ENCODE measurements at regions not wholly inside any gene's neighbourhood (a gene's known extent, or its start where the extent isn't known, plus 50 kb on each side); places are given as distances from the start of the nearest gene placed in this dataset.

DNA sequence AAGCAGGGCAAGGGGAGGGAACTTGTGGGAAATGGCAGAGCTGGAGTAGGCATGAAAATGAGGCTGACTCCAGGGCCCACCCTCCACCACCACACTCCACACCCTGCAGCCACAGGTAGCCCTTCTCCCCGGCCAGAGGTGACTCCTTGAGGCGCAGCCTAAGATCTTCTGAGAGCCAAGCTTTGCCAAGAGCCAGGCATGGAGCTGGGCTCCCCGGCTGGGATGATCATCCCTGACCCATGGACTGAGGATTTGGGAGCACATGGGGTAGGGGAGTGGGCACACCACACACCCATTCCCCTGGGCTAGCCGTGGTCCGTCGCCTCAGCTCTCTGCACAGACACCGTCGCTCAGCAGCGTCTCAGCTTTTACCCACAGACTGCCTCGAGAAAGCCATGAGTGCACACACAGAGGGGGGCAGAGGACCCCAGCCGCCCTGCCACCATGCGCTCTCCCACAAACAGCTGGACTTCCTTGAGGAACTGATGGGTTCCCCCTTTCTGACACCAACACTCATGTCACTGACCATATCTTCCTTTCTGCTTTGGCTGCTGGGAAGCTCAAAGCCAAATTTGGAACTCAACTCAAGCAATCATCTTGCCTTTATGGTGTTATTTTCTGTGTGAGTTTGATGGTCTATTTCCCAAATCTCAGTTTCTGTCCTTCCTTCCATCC, 123.6 kb upstream of the RUNX3 start:
- no peak overlapping the region for H3K4me3 Mint-ChIP-seq
- no peaks in the 10 kb centered on the region for H3K36me3 Mint-ChIP-seq (ENCODE audit: low read depth)
- H3K27me3 Mint-ChIP-seq, result peaks cover 14% of the 10 kb centered on the region
- H3K4me1 Mint-ChIP-seq (ENCODE audit: low read depth), result no peaks in the 10 kb centered on the region
- no peaks in the 10 kb centered on the region for H3K9me3 Mint-ChIP-seq
- no peak overlapping the region for H3K27ac Mint-ChIP-seq

DNA sequence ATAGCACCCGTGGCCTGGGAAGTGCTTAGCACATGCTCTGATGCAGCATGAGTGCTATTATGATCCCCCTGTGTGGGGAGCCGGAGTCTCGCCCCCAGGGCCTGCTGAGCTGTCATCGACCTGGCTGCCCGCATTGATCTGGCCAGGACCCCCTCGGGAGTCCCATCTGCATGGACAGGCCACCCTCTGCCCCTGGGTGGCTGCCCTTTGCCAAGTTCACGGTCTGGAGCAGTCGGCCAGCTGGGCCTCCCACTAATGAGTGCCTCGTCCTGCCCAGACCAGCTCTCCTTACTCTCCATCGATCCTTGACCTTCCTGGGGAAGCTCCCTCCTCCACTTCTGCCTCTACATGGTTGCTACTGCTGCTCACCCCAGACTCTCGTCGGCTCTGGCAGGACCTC, 121.8 kb upstream of the RUNX3 start:
- Mint-ChIP-seq H3K9me3 (no peaks in the 10 kb centered on the region), H3K36me3 (ENCODE audit: low read depth) (no peaks in the 10 kb centered on the region), H3K4me1 (ENCODE audit: low read depth) (no peaks in the 10 kb centered on the region), H3K27me3 (peaks cover 13% of the 10 kb centered on the region), H3K4me3 (no peak overlapping the region), H3K27ac (no peak overlapping the region)

DNA sequence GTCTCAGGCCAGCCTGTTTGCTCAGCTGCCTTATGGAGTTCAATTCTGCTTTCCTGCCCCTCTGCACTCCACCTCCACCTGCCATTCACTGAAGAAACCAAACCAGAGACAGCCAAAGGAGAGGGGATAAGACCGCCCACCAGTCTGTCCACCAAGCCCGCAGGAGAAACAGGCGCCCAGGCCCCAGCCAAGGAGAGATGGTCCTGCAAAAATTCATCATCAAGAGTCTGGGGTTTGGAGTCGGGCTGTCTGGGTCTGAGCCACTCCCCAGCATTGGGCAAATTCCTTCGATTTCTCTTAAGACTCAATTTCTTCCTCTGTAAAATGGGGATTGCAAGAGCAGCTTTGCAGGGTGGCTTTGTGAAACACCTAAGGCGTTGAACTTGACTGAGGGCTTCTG, 121.4 kb upstream of the RUNX3 start:
- Mint-ChIP-seq H3K4me1 (ENCODE audit: low read depth) (no peaks in the 10 kb centered on the region), H3K9me3 (no peaks in the 10 kb centered on the region), H3K27ac (no peak overlapping the region), H3K27me3 (peaks cover 10% of the 10 kb centered on the region), H3K36me3 (ENCODE audit: low read depth) (no peaks in the 10 kb centered on the region), H3K4me3 (no peak overlapping the region)

DNA sequence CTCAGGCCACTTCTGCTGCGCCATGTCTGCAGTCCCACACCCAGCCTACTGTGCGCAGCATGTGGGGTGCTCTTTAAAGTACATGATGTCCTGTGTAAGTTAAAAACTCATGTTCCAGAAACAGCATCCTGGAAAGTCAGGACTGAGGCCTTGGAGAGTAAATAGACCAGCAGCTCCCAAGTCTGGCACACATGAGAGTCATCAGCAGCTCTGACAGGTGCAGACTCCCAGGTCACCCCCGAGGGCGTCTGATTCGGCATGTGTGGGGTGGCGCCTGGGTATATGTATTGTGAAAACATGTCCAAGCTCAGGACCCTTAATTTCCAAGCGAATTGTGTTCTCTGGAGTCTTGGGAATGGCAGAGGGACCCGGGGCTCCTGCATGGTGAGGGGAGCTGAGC, 120.1 kb upstream of the RUNX3 start:
- H3K9me3 Mint-ChIP-seq, result no peaks in the 10 kb centered on the region
- H3K4me1 Mint-ChIP-seq (ENCODE audit: low read depth), result no peaks in the 10 kb centered on the region
- peaks cover 10% of the 10 kb centered on the region for H3K27me3 Mint-ChIP-seq
- no peak overlapping the region for H3K4me3 Mint-ChIP-seq
- H3K36me3 Mint-ChIP-seq (ENCODE audit: low read depth), result no peaks in the 10 kb centered on the region
- no peak overlapping the region for H3K27ac Mint-ChIP-seq

DNA sequence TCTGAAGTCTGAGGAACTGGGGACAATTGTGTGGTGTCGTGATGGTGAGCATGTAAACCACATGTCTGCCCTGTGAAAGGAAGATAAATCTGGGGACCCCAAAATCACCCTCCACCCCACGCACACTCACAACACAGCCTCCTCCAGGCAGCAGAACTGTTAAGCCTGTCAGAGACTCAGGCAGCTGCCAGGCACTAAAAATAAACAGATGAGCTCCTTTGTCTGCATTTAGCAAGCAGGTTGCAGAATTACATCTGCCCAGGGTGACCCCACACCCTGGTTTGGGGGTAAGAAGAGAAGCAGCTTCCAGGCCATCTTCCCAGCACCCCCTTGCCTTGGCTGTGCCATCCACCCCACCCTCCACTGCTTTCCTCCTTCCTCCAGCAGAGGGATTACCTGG, 119.1 kb upstream of the RUNX3 start:
- Mint-ChIP-seq H3K4me1 (ENCODE audit: low read depth) (no peaks in the 10 kb centered on the region), H3K4me3 (no peak overlapping the region), H3K27me3 (peaks cover 3% of the 10 kb centered on the region), H3K27ac (no peak overlapping the region), H3K36me3 (ENCODE audit: low read depth) (peaks cover 1% of the 10 kb centered on the region), H3K9me3 (no peaks in the 10 kb centered on the region)

DNA sequence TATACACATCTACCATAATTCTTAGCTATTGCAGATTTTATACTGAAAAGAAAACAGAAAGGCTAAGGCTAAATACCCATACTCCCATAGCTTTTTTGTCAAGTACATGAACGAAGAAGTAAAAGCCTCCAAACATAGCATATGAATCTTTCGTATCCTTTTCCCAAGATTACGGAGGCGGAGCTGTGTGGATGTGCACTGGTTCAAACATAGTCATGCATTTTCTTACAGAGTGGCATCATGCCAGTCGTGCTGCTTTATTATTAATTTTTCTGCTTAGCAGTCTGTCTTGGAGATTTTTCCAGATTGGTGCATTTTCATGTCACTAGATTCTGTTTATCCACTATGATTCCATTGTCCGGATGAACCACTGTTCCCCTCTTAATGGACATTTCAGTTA, 118.7 kb upstream of the RUNX3 start:
- Mint-ChIP-seq H3K27me3 (peaks cover under 1% of the 10 kb centered on the region), H3K36me3 (ENCODE audit: low read depth) (peaks cover 6% of the 10 kb centered on the region), H3K4me3 (no peak overlapping the region), H3K4me1 (ENCODE audit: low read depth) (no peaks in the 10 kb centered on the region), H3K9me3 (no peaks in the 10 kb centered on the region), H3K27ac (no peak overlapping the region)

DNA sequence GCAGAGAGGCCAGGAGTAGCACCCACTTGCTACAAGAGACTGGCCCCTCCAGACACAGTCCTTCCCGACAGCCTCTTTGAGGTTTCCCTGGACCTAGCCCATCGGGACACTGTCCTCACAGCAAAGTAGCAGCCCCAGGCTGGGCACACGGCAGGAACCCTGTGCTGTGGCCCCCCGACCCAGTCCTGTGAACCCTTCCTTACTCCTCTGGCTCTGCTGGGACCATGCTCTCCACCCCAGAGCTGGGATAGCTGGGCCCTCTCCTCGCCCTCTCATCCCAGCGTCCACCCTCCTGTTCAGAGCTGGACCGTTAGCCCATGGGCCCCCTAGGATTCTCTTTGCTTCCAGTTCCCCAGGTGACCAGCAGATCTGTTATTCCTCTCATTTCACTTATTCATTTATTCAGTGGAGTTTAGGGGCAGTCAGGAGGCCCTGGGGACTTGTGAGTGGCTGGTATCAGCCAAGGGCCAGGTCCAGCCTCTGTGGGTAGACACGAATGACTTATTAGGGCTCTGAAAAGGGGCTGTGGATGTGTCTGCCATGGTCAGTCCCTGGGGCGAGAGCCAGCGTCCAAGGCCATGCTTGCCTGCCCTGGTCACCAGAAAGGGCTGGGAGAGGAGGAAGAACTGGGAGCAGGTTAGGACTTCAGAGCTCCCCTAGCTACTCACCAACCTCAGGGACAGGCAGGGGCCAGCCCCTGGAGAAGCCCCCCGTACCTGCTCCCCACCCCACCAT, 117.6 kb upstream of the RUNX3 start:
- Mint-ChIP-seq H3K27ac (no peak overlapping the region), H3K36me3 (ENCODE audit: low read depth) (peaks cover 9% of the 10 kb centered on the region), H3K4me3 (no peak overlapping the region), H3K4me1 (ENCODE audit: low read depth) (no peaks in the 10 kb centered on the region), H3K9me3 (no peaks in the 10 kb centered on the region), H3K27me3 (no peaks in the 10 kb centered on the region)

DNA sequence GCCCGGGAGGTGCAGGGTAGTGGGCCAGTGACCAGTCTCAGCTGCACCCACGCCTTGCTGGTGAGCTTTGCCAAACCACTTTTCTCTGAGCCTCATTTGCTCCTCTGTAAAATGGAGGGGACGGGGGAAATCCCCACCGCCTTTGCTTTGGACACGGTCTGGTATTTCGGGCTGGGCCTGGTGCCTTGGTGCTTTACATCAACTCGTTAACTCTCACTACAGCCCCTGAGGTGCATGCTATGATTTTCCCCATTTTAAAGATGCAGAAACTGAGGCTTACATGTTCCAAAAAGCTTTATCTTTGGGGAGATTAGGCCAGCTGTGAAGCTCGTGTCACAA, 116.1 kb upstream of the RUNX3 start:
- no peaks in the 10 kb centered on the region for H3K27me3 Mint-ChIP-seq
- H3K9me3 Mint-ChIP-seq, result no peaks in the 10 kb centered on the region
- H3K27ac Mint-ChIP-seq, result no peak overlapping the region
- H3K4me3 Mint-ChIP-seq, result no peak overlapping the region
- peaks cover 9% of the 10 kb centered on the region for H3K36me3 Mint-ChIP-seq (ENCODE audit: low read depth)
- peaks cover 7% of the 10 kb centered on the region for H3K4me1 Mint-ChIP-seq (ENCODE audit: low read depth)

DNA sequence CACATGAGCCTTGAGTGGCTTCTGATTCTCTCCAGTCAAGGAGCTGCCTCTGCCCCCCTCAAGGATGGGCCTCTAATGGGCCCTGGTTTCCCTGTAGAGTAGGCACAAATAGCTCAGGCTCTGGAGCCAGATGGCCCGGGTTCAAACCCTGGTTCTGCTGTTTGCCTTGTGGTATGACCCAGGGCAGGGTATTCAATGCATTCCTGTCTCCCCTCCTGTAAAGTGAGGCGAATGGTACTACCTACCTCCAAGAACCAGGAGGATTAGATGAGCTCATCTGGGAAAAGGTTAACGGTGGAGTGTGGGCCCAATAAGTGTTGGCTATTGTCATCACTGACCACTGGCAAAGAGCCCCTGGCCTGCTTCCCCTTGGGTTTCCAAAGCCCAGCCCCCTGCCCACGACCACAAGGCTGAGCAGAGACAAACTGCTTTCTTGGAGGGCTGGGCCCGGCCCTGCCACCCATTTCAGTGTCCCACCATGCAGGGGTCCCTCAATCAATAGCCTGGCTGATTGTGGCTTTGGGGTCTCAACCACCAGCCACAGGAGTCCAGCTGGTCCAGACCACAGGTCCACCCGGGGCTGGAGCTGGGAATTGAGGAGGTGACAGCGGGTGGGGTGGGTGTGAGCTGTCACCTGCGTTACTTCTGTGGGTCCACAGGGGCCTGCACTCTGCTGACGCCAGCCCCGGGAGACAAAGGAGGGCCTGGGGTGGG, 115.6 kb upstream of the RUNX3 start:
- Mint-ChIP-seq H3K27me3 (no peaks in the 10 kb centered on the region), H3K27ac (no peak overlapping the region), H3K4me1 (ENCODE audit: low read depth) (peaks cover 12% of the 10 kb centered on the region), H3K36me3 (ENCODE audit: low read depth) (peaks cover 14% of the 10 kb centered on the region), H3K4me3 (no peak overlapping the region), H3K9me3 (no peaks in the 10 kb centered on the region)

DNA sequence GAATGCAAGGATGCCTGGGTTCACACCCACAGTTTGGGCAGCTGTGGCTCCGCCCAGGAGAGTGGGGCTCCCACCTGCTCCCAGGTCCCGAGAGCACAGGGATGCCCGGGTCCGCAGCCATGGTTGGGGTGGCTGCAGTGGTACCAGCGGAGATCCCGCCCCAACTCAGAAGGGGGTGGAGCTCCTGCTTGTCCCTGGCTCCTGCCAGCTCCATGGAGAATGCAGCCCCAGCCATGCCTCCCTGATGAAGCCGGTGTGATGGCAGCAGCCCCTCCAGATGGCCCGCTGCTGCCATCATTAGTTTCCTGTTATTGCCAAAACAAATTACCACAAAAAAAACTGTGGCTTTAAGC, 113.1 kb upstream of the RUNX3 start:
- Mint-ChIP-seq H3K36me3 (ENCODE audit: low read depth) (peaks cover 19% of the 10 kb centered on the region), H3K27ac (no peak overlapping the region), H3K4me3 (no peak overlapping the region), H3K27me3 (no peaks in the 10 kb centered on the region), H3K4me1 (ENCODE audit: low read depth) (peaks cover 25% of the 10 kb centered on the region), H3K9me3 (no peaks in the 10 kb centered on the region)

DNA sequence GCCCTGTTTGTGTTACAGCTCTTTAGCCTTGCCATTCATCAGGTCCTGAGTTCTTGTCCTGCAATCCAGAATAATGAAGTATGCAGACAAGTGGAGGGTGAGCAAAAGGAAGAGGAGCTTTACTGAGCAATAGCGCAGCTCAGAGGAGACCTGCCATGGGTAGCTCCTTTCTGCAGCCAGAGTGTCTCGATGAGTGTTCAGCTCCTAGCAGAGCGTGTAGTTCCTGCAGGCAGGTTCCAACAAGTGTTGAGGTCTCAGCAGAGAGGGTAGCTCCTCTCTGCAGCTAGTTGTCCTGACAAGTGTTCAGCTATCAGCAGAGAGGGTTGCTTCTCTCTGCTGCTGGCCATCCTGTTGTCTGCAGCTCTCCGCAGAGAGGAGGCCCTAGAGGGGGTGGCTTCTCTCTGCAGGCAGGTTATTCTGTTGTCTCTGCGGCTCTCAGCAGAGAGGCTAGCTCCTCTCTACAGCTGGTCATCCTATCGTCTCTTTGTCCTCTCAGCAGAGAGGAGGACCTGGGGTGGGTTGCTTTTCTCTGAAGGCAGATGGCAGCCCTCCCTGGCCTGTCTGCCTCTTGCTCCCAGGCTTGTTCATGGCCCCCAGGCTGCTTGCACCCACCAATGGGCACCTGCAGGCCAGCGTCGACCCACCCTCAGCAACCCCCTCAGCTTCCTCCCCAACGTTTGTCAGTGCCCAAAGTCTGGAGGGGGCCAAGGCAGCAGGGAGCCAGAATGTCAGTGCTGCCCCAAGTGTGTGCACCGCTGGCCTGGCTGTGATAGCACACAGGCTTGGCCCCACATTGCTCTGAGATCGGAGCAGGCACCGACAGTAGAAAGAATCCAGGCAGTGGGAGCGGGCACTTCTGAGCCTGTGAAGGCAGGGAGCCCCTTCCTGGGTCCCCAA, 112.5 kb upstream of the RUNX3 start:
- H3K4me1 Mint-ChIP-seq (ENCODE audit: low read depth), result peaks cover 31% of the 10 kb centered on the region
- no peaks in the 10 kb centered on the region for H3K27me3 Mint-ChIP-seq
- H3K36me3 Mint-ChIP-seq (ENCODE audit: low read depth), result peaks cover 19% of the 10 kb centered on the region
- H3K27ac Mint-ChIP-seq, result no peak overlapping the region
- H3K9me3 Mint-ChIP-seq, result no peaks in the 10 kb centered on the region
- H3K4me3 Mint-ChIP-seq, result no peak overlapping the region

DNA sequence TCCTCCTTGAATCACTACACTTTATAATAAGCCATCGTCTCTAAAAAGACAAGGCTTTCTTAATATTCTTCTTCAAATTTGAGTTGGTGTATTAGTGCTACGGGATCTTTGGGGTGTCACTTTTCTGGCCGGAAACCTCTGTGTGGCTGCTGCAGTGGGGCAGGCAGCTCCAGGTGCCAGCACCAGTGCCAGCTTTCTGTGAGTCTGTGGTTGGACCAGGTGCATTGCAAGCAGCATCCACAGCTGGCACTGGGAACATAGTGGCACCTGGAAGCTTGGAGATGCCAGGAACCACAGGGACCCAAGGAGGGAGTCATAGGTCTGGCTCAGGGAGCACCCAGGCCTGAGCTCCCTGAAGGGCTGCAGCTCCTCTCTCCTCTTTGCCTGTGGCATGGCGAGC, 111.8 kb upstream of the RUNX3 start:
- peaks cover 31% of the 10 kb centered on the region for H3K4me1 Mint-ChIP-seq (ENCODE audit: low read depth)
- H3K27me3 Mint-ChIP-seq, result no peaks in the 10 kb centered on the region
- H3K9me3 Mint-ChIP-seq, result no peaks in the 10 kb centered on the region
- H3K27ac Mint-ChIP-seq, result no peak overlapping the region
- no peak overlapping the region for H3K4me3 Mint-ChIP-seq
- peaks cover 24% of the 10 kb centered on the region for H3K36me3 Mint-ChIP-seq (ENCODE audit: low read depth)

DNA sequence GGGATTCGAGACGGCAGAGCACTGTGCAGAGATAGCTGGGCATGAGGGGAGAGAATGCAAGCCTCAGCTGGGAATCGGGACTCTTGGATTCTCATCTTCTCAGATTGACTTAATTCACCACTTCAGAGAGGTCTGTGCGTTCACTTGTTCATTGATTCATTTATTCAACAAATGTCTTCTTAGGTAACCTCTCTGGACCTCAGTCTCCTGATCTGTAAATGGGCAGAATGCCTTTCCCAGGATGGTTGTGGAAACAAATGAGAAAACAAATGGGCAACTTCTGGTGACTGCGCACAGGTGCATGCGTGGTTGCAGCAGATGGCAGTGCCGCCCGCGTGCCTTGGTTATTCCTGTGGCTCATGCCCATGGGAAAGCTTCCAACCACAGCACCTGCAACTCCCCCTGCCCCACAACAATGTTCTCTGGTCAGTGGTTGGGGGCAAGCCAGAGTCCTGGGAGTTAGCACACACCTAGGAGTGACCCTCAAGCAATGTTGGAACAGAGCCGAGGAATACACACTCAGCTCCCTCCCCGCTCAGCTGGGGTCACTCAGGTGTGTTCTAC, 110.1 kb upstream of the RUNX3 start:
- no peaks in the 10 kb centered on the region for H3K27me3 Mint-ChIP-seq
- peaks cover 24% of the 10 kb centered on the region for H3K36me3 Mint-ChIP-seq (ENCODE audit: low read depth)
- H3K4me1 Mint-ChIP-seq (ENCODE audit: low read depth), result peaks cover 31% of the 10 kb centered on the region
- H3K9me3 Mint-ChIP-seq, result no peaks in the 10 kb centered on the region
- H3K27ac Mint-ChIP-seq, result no peak overlapping the region
- H3K4me3 Mint-ChIP-seq, result no peak overlapping the region

DNA sequence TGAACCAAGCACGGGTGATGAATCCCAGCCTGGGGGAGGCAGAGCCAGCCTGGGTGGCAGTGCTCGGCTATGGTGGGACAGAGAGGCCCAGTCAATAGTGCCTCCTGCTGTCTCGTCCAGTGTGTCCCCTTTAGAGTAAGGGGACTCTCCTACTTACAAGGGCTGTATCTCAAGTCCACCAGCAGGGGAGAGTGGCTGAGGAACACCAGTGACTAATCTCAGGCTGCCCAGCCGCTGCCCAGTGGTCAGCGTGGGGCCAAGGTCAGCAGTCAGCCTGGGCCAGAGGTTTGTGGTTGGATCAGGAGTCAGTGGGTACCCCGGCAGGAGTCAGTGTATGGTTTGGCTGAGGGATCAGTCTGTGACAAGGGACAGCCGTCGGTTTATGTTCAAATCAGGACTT, 109.2 kb upstream of the RUNX3 start:
- Mint-ChIP-seq H3K36me3 (ENCODE audit: low read depth) (peaks cover 23% of the 10 kb centered on the region), H3K27ac (no peak overlapping the region), H3K4me3 (no peak overlapping the region), H3K9me3 (no peaks in the 10 kb centered on the region), H3K4me1 (ENCODE audit: low read depth) (peaks cover 31% of the 10 kb centered on the region), H3K27me3 (no peaks in the 10 kb centered on the region)

All from stimulated activated naive CD8-positive, alpha-beta T cell treated with anti-CD3 and anti-CD28 coated beads, Interleukin-15, Interleukin-2, amounts not matched to agents 100 ng/mL and 50 ng/mL, for 24 hours (primary cell).